Adrenal gland (tissue), 9 donors: ENCODE measurements at regions not wholly inside any gene's neighbourhood (a gene's known extent, or its start where the extent isn't known, plus 50 kb on each side); places are given as distances from the start of the nearest gene placed in this dataset.

ENCODE experiments used
- DNase-seq, 7 donors: peaks; one replicate each; pipeline ENCODE4 v3.0.0-alpha.2; 2019 to 2020
- H3K27ac ChIP-seq, 5 donors: fragments of 200-600 bp; sonication (generic) in 4 of 5; 1 replicate in 3 of 5; 2 replicates in 2 of 5; pipeline versions ENCODE4 v1.5.1 to v1.8.0; 2016 to 2020; ENCODE audit warnings: mild to moderate bottlenecking in 1 of 5
- H3K27me3 ChIP-seq: fragments of 200-600 bp; 2 replicates; pipeline ENCODE4 v1.8.0; 2021
- H3K36me3 ChIP-seq, 2 donors: fragments of 200-600 bp; replicated peaks in 1 of 2; 1 replicate in 1 of 2; 2 replicates in 1 of 2; pipeline versions ENCODE4 v1.5.1 to v1.8.0; 2018 to 2022
- H3K4me1 ChIP-seq, 2 donors: fragments of 200-600 bp; replicated peaks in 1 of 2; 1 replicate in 1 of 2; 2 replicates in 1 of 2; pipeline versions ENCODE4 v1.5.1 to v1.8.0; 2018 to 2021
- H3K4me3 ChIP-seq, 4 donors: fragments of 200-600 bp; sonication (generic) in 3 of 4; one replicate each; pipeline ENCODE4 v1.5.1; 2016 to 2018
- H3K9me3 ChIP-seq, 3 donors: fragments of 200-600 bp; sonication (generic) in 1 of 3; replicated peaks in 1 of 3; 1 replicate in 2 of 3; 2 replicates in 1 of 3; pipeline versions ENCODE4 v1.5.1 to v1.8.0; 2016 to 2021
- CTCF ChIP-seq, 6 experiments: fragments of 450-650 bp in 4 of 6; fragments of 200-600 bp in 2 of 6; sonication (generic) in 1 of 6; IDR thresholded peaks; 1 replicate in 5 of 6; 2 replicates in 1 of 6; pipeline versions ENCODE4 v1.5.1 to v1.8.0; 2016 to 2021; ENCODE audit warnings: antibody characterized with exemption in 6 of 6, mild to moderate bottlenecking in 2 of 6, moderate library complexity in 1 of 6
- POLR2A ChIP-seq, 2 donors: fragments of 450-650 bp; IDR thresholded peaks; one replicate each; pipeline ENCODE4 v1.6.1; 2017; ENCODE audit warnings: antibody characterized with exemption in 2 of 2, mild to moderate bottlenecking in 2 of 2, moderate library complexity in 1 of 2
- WGBS, 4 donors: extraction: QIAGEN DNeasy Blood & Tissue Kit in 2 of 4; methylation state at CpG; one replicate each; pipeline versions ENCODE4 v1.1.5 to v1.1.7; 2013 to 2017; 5-methylcytosine and 5-hydroxymethylcytosine counted together
- intact Hi-C, 2 donors: fragments of 100-400 bp; cut with DNase I; formaldehyde crosslinking; loops; one replicate each; pipeline versions ENCODE4 v1.14.1 to v1.15.0; 2022 to 2023
- donor health status: healthy with polysubstance abuse.
- donor health status: Bipolar disorder and iron deficiency.
- donor health status: DM: yes; HTN: yes; CAD: no.
- donor health status: DM: no; HTN: no; CAD: no.
- donor health status: DM: no; HTN: no; CAD: no.

- H3K4me3 ChIP-seq: no peak overlapping the region
- no peaks in the 10 kb centered on the region for H3K27me3 ChIP-seq
- intact Hi-C loops: no loop called here
Measured at GRCh38 chr2:76669966-76670465, 852.2 kb downstream of the LRRTM4 start.

GRCh38 chr2:76668279-76668678 is 853.9 kb downstream of the LRRTM4 start:
- no peaks in the 10 kb centered on the region for H3K4me1 ChIP-seq
- H3K36me3 ChIP-seq: no peaks in the 10 kb centered on the region
- H3K4me3 ChIP-seq: no peak overlapping the region
- whole genome bisulfite sequencing, 4 donors: 22 to 57% (median 45%) methylated on average over 1 of the region's 1 CpG
- no peaks in the 10 kb centered on the region for H3K9me3 ChIP-seq
- DNase-seq: no peak
- no peak overlapping the region for H3K27ac ChIP-seq
- intact Hi-C loops: no loop called here
- H3K27me3 ChIP-seq: no peaks in the 10 kb centered on the region
- TF ChIP-seq CTCF (IDR thresholded peaks at IDR 0.05) (no peak), POLR2A (IDR thresholded peaks at IDR 0.05) (no peak)

More at GRCh38 chr2:76669966-76670465, 852.2 kb downstream of the LRRTM4 start:
- no peaks in the 10 kb centered on the region for H3K36me3 ChIP-seq
- H3K4me1 ChIP-seq: no peaks in the 10 kb centered on the region
- H3K9me3 ChIP-seq: no peaks in the 10 kb centered on the region
- no peak overlapping the region for H3K27ac ChIP-seq
- 60 to 68% (median 65%) methylated on average over 3 of the region's 3 CpGs for WGBS, 4 donors
- no peak for DNase-seq
- TF ChIP-seq CTCF (IDR thresholded peaks at IDR 0.05) (no peak), POLR2A (IDR thresholded peaks at IDR 0.05) (no peak)

GRCh38 chr2:76667821-76668271 is 854.3 kb downstream of the LRRTM4 start:
- Histone ChIP-seq H3K27me3 (no peaks in the 10 kb centered on the region), H3K27ac (no peak overlapping the region), H3K4me3 (no peak overlapping the region), H3K4me1 (no peaks in the 10 kb centered on the region), H3K9me3 (no peaks in the 10 kb centered on the region), H3K36me3 (no peaks in the 10 kb centered on the region)
- TF ChIP-seq CTCF (IDR thresholded peaks at IDR 0.05) (no peak), POLR2A (IDR thresholded peaks at IDR 0.05) (no peak)
- WGBS, 4 donors: 60 to 65% (median 61%) methylated on average over 8 of the region's 8 CpGs
- intact Hi-C loops: no loop called here
- DNase-seq: no peak

GRCh38 chr2:76642129-76642528 is 880.0 kb downstream of the LRRTM4 start:
- Histone ChIP-seq H3K4me1 (no peaks in the 10 kb centered on the region), H3K9me3 (peaks cover 0 to 5% (median 0%) of the 10 kb centered on the region in 3 donors), H3K36me3 (no peaks in the 10 kb centered on the region), H3K4me3 (no peak overlapping the region), H3K27ac (no peak overlapping the region), H3K27me3 (no peaks in the 10 kb centered on the region)
- TF ChIP-seq CTCF (IDR thresholded peaks at IDR 0.05) (no peak), POLR2A (IDR thresholded peaks at IDR 0.05) (no peak)
- intact Hi-C loops: no loop called here
- WGBS, 4 donors: 6 to 17% (median 7%) methylated on average over 2 of the region's 2 CpGs
- no peak for DNase-seq
